OCI-LY3 (cell line): ENCODE measurements at regions not wholly inside any gene's neighbourhood (a gene's known extent, or its start where the extent isn't known, plus 50 kb on each side); places are given as distances from the start of the nearest gene placed in this dataset.

ENCODE experiments used
- H2AFZ ChIP-seq: fragments of 200-600, 300-600 bp; shearing (Covaris generic); 2 replicates; pipeline ENCODE4 v1.6.0; 2014; ENCODE audit warnings: antibody characterized with exemption, low read depth, low read length
- H3K27ac ChIP-seq: fragments of 200-600, 300-600 bp; sonication (generic); 2 replicates; pipeline ENCODE4 v1.5.1; 2014; ENCODE audit warnings: mild to moderate bottlenecking, low read length, moderate library complexity, mixed read lengths
- H3K27me3 ChIP-seq: fragments of 200-600, 300-600 bp; sonication (generic); 2 replicates; pipeline ENCODE4 v1.6.1; 2014; ENCODE audit warnings: low read depth, low read length, mixed read lengths
- H3K36me3 ChIP-seq: fragments of 200-600, 300-600 bp; sonication (generic); replicated peaks from 2 replicates; pipeline ENCODE3; 2014; ENCODE audit warnings: low read depth, low read length, mixed read lengths
- H3K4me1 ChIP-seq: fragments of 300-600, 200-600 bp; sonication (generic); 2 replicates; pipeline ENCODE4 v1.6.1; 2014; ENCODE audit warnings: low read length, mixed read lengths
- H3K4me2 ChIP-seq: fragments of 200-600, 300-600 bp; sonication (generic); 2 replicates; pipeline ENCODE4 v1.6.1; 2014; ENCODE audit warnings: low read length, mixed read lengths
- H3K4me3 ChIP-seq: fragments of 300-600, 200-600 bp; sonication (generic); 2 replicates; pipeline ENCODE4 v1.5.1; 2014; ENCODE audit warnings: antibody characterized with exemption, mild to moderate bottlenecking, low read length, moderate library complexity
- H3K79me2 ChIP-seq: fragments of 300-600, 200-600 bp; shearing (Covaris generic); 2 replicates; pipeline ENCODE4 v1.6.1; 2014; ENCODE audit warnings: mild to moderate bottlenecking, low read length, mixed read lengths
- H3K9ac ChIP-seq: fragments of 300-600, 200-600 bp; shearing (Covaris generic); 2 replicates; pipeline ENCODE4 v1.6.0; 2014; ENCODE audit warnings: mild to moderate bottlenecking, low read length, moderate library complexity
- H3K9me3 ChIP-seq: fragments of 200-600, 300-600 bp; shearing (Covaris generic); 2 replicates; pipeline ENCODE4 v1.6.1; 2014; ENCODE audit warnings: low read length, mixed read lengths; ENCODE audit not compliant: insufficient read depth
- H4K20me1 ChIP-seq: fragments of 200-600, 300-600 bp; sonication (generic); 2 replicates; pipeline ENCODE4 v1.6.1; 2016; ENCODE audit warnings: low read length, mixed read lengths; ENCODE audit not compliant: insufficient read depth
- EZH2phosphoT487 ChIP-seq: fragments of 200-600 bp; shearing (Covaris generic); IDR thresholded peaks from 2 replicates; pipeline ENCODE4 v1.6.1; 2018; ENCODE audit warnings: antibody characterized with exemption, mixed run types, low read depth
- TF ChIP-seq, protein P1 (sequence below): fragments of 200-600, 300-600 bp; sonication (generic); IDR thresholded peaks from 2 replicates; pipeline ENCODE4 v1.5.1; 2014; ENCODE audit warnings: antibody characterized with exemption, low read length, low read depth

- H3K27ac ChIP-seq: no peak overlapping the region
- no peak overlapping the region for H3K4me2 ChIP-seq
- H3K36me3 ChIP-seq: no peaks in the 10 kb centered on the region
- H2AFZ ChIP-seq: no peak overlapping the region
- H3K9ac ChIP-seq: no peak overlapping the region
- H3K27me3 ChIP-seq: no peaks in the 10 kb centered on the region
- TF ChIP-seq, protein P1, sequence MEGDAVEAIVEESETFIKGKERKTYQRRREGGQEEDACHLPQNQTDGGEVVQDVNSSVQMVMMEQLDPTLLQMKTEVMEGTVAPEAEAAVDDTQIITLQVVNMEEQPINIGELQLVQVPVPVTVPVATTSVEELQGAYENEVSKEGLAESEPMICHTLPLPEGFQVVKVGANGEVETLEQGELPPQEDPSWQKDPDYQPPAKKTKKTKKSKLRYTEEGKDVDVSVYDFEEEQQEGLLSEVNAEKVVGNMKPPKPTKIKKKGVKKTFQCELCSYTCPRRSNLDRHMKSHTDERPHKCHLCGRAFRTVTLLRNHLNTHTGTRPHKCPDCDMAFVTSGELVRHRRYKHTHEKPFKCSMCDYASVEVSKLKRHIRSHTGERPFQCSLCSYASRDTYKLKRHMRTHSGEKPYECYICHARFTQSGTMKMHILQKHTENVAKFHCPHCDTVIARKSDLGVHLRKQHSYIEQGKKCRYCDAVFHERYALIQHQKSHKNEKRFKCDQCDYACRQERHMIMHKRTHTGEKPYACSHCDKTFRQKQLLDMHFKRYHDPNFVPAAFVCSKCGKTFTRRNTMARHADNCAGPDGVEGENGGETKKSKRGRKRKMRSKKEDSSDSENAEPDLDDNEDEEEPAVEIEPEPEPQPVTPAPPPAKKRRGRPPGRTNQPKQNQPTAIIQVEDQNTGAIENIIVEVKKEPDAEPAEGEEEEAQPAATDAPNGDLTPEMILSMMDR: no peak
- no peak for TF ChIP-seq EZH2phosphoT487
- H3K79me2 ChIP-seq: no peaks in the 10 kb centered on the region
- H4K20me1 ChIP-seq: no peaks in the 10 kb centered on the region
- H3K4me1 ChIP-seq: no peaks in the 10 kb centered on the region
- H3K4me3 ChIP-seq: no peak overlapping the region
- H3K9me3 ChIP-seq: no peaks in the 10 kb centered on the region
Measured at GRCh38 chr10:33448421-33449140, 114.1 kb upstream of the NRP1 start.

GRCh38 chr10:33441561-33441960 lies 107.1 kb upstream of the NRP1 start:
- Histone ChIP-seq H3K4me3 (no peak overlapping the region), H3K79me2 (no peaks in the 10 kb centered on the region), H4K20me1 (no peaks in the 10 kb centered on the region), H3K36me3 (no peaks in the 10 kb centered on the region), H3K9me3 (no peaks in the 10 kb centered on the region), H2AFZ (no peak overlapping the region), H3K27ac (no peak overlapping the region), H3K9ac (no peak overlapping the region), H3K4me2 (no peak overlapping the region), H3K27me3 (no peaks in the 10 kb centered on the region), H3K4me1 (no peaks in the 10 kb centered on the region)
- TF ChIP-seq, protein P1: no peak
- TF ChIP-seq EZH2phosphoT487: no peak

GRCh38 chr10:33434933-33435332 lies 100.5 kb upstream of the NRP1 start:
- Histone ChIP-seq H3K27ac (no peak overlapping the region), H3K27me3 (no peaks in the 10 kb centered on the region), H3K9me3 (no peaks in the 10 kb centered on the region), H3K4me2 (no peak overlapping the region), H3K4me1 (no peaks in the 10 kb centered on the region), H2AFZ (no peak overlapping the region), H4K20me1 (no peaks in the 10 kb centered on the region), H3K9ac (no peak overlapping the region), H3K36me3 (no peaks in the 10 kb centered on the region), H3K79me2 (no peaks in the 10 kb centered on the region), H3K4me3 (no peak overlapping the region)
- no peak for TF ChIP-seq EZH2phosphoT487
- TF ChIP-seq, protein P1: no peak

GRCh38 chr10:33428682-33429081 lies 94.2 kb upstream of the NRP1 start:
- Histone ChIP-seq H3K9ac (no peak overlapping the region), H4K20me1 (no peaks in the 10 kb centered on the region), H2AFZ (no peak overlapping the region), H3K4me3 (no peak overlapping the region), H3K79me2 (no peaks in the 10 kb centered on the region), H3K27ac (no peak overlapping the region), H3K4me1 (no peaks in the 10 kb centered on the region), H3K9me3 (no peaks in the 10 kb centered on the region), H3K36me3 (no peaks in the 10 kb centered on the region), H3K4me2 (no peak overlapping the region), H3K27me3 (no peaks in the 10 kb centered on the region)
- TF ChIP-seq, protein P1: no peak
- no peak for TF ChIP-seq EZH2phosphoT487
